Ovary (tissue), 3 donors: ENCODE measurements at regions not wholly inside any gene's neighbourhood (a gene's known extent, or its start where the extent isn't known, plus 50 kb on each side); places are given as distances from the start of the nearest gene placed in this dataset.

Source experiments
- CTCF ChIP-seq, 3 donors: fragments of 450-650 bp in 2 of 3; fragments of 200-600 bp in 1 of 3; IDR thresholded peaks; one replicate each; pipeline versions ENCODE4 v1.5.1 to v1.8.0; 2016 to 2022; ENCODE audit warnings: antibody characterized with exemption in 3 of 3, mild to moderate bottlenecking in 1 of 3
- EP300 ChIP-seq: sonication (generic); formaldehyde crosslinking; IDR thresholded peaks from one replicate; pipeline ENCODE4 v1.6.1; 2017; ENCODE audit warnings: antibody characterized with exemption
- POLR2A ChIP-seq: fragments of 450-650 bp; IDR thresholded peaks from one replicate; pipeline ENCODE4 v1.6.1; 2017; ENCODE audit warnings: antibody characterized with exemption, mild to moderate bottlenecking, moderate library complexity
- donor health status: DM: no; HTN: no; CAD: no.

- TF ChIP-seq CTCF (IDR thresholded peaks at IDR 0.05) (no peak), POLR2A (no peak), EP300 (no peak)
Measured at GRCh38 chr10:33086100-33086499, 128.1 kb upstream of the ITGB1 start.
